Myocyte (in vitro differentiated cells): ENCODE measurements at regions not wholly inside any gene's neighbourhood (a gene's known extent, or its start where the extent isn't known, plus 50 kb on each side); places are given as distances from the start of the nearest gene placed in this dataset.

Experiments used
- DNase-seq: peaks from one replicate; pipeline ENCODE4 v3.0.0-alpha.2; 2012; ENCODE audit warnings: low read depth

GRCh38 chr7:46833197-46833596 is 748.7 kb downstream of the TNS3 start:
- DNase-seq: no peak

- DNase-seq: no peak
Observed at GRCh38 chr7:46832136-46832535, 749.8 kb downstream of the TNS3 start.

- DNase-seq: no peak
Observed at GRCh38 chr7:46819819-46820218, 762.1 kb downstream of the TNS3 start.

- DNase-seq: peak; percentile 20
Observed at GRCh38 chr7:46814516-46815250, 767.2 kb downstream of the TNS3 start.

DNA sequence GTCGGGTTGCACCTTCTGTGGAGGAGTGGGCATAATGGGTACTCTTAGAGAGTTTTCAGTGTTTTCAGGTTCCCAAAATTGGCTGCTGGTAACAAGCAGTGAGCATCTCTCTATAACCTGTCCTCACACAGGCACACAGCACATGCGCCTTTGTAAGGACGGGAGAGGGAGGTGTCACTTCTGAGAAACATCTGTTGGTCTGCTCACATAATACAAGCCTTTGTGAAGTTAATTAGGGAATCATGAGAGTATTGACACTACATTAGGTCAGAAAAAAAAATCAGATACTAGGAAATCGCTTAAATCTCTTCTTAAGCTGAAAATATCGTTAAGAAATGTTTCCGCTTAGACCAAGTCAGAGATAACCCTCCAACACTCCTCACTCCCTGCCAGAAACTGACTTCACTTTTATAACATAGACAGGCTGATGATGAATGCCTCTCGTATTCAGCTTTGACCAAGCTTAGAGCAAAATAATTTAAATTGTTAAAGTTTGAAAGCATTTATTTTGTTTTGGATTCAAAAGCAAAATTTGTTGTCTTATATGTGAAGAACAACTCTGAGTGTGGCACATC is 769.7 kb downstream of the TNS3 start:
- DNase-seq: peak; percentile 78

- DNase-seq: peak; percentile 100
Observed at GRCh38 chr7:46811529-46811928, 770.4 kb downstream of the TNS3 start.

DNA sequence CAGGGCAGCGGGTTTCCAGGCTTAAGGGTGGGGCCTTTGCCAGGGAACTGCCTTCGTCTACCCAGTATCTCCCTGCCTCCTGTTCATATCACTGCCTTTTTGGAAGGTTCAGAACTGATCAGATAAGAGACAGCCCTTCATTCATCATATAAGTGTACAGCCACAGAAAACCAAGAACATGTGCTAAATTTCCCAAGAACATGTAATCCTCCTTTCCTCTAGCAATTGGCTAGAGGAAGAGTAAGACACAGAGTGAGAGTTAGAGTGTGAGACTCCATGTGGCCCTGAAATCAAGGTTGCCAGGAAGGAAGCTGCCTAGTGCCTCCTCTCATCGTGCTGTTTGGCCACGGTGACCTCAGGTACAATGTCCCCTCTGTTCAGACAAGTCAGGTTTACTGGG is 770.9 kb downstream of the TNS3 start:
- no peak for DNase-seq

- DNase-seq: no peak
Observed at GRCh38 chr7:46809886-46810285, 772.0 kb downstream of the TNS3 start.

- no peak for DNase-seq
Observed at GRCh38 chr7:46806856-46807255, 775.1 kb downstream of the TNS3 start.

GRCh38 chr7:46802479-46802878 is 779.4 kb downstream of the TNS3 start:
- DNase-seq: no peak

DNA sequence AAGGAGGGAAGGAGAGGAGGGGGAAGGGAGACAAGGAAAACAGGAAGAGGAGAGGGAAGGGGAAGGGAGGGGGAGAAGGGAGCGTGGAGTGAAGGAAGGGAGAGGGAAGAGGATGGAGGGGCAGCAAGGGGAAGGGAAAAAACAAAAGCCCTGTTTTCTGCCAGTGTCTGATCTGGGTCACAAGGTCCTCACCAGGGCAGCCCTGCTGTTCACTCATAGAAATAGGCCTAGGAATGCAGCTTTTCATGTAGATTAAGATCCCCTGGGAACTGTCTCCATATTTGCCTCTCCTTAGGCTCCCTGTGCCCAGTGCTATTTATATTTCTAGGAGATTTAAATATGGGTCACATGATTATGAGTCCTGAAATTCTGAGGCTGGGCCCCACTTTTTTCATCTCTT is 790.7 kb downstream of the TNS3 start:
- DNase-seq: no peak

GRCh38 chr7:46786995-46787394 is 794.9 kb downstream of the TNS3 start:
- no peak for DNase-seq

GRCh38 chr7:46786221-46786954 is 795.5 kb downstream of the TNS3 start:
- DNase-seq: peak; percentile 71

DNA sequence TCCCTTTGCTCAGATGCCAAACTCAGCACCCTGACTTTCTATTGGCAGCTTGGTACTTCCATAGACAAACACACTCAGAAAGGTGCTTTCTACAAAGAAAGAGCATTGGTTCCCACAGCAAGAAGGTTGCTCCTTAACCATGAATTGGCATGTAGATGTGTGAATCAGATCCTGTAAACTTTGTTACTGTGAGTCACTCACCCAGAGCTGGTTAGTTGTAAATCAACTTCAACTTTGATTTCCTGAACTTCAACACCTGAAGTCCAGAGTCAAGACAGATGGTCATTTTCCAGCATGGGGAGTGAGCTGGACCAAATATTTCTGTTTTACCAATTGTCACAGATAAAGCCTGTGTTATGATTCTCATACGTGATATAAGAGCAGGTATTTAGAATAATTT is 797.2 kb downstream of the TNS3 start:
- DNase-seq: no peak

- no peak for DNase-seq
Observed at GRCh38 chr7:46781901-46782439, 799.9 kb downstream of the TNS3 start.

GRCh38 chr7:46776790-46777189 is 805.1 kb downstream of the TNS3 start:
- DNase-seq: peak; percentile 56

DNA sequence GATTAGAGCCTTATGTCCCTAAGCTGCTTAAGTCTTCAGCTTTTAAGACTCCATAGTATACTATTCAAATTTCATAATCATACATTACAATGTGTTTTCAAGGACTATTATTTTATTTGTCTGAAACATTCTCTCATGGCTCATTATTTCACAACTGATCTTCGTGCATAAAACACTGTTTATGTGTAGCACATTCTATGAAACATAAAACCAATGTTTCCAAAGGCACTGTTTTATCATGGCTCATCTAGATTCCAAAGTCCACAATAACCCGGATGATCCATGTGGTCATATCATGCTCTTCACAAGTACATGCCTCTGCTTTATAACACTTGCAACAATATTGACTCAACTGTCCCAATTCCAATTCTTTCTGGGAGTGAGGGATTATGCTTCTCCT is 806.1 kb downstream of the TNS3 start:
- peak; percentile 33 for DNase-seq

- no peak for DNase-seq
Observed at GRCh38 chr7:46775020-46775419, 806.9 kb downstream of the TNS3 start.

DNA sequence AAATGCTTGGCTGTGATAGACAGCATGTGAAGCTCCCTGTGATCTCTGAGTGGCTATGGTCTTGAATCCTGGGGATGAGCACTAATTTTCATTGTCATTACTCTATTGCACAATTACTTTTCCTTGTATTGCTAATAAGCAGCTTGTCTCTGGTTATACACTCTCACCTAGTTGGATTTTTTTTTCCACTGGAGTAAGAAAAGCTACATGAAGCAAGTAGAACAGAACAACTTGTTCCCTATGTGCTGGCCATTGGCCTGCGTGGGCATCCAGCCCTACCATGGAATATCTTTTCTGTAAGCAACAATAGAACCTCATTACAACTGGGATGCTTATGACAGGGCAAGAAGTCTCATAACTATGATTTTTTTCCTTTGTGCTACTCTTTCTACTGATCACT is 807.4 kb downstream of the TNS3 start:
- no peak for DNase-seq

DNA sequence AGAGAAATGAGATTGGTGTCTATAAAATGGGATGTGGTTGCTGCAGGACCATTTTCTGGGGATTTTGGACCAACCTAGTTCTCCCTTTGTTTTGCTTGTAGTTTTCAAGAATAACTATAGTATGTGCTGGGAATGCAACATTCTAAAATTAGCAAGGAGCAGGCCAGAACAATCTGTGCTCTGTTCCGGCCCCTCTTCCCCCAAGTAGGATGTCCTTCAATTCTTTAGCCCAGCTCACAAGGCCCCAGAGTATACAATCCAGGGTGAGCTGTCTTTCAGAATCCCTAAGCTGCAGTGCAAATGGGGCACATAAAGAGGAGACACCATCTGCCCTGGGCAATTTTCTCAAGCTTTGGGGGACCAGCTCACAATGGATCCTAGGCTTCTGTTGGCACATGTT is 809.1 kb downstream of the TNS3 start:
- no peak for DNase-seq

- peak; percentile 53 for DNase-seq
Observed at GRCh38 chr7:46767071-46767470, 814.8 kb downstream of the TNS3 start.
